Psoas muscle (tissue), 7 donors: ENCODE measurements at regions not wholly inside any gene's neighbourhood (a gene's known extent, or its start where the extent isn't known, plus 50 kb on each side); places are given as distances from the start of the nearest gene placed in this dataset.
A peak's percentile ranks its signal among the peaks of the same experiment; 100 is the strongest.
"Not testable (repeated sequence)": the region's sequence is repeated elsewhere in the genome, so short reads cannot be mapped to it uniquely, and the experiment has no call there.

Experiments
- ATAC-seq, 4 donors: fragments of 200-7000 bp; cut with Tn5 transposase; one replicate each; pipeline ENCODE4 v1.9.1; 2020; ENCODE audit warnings: moderate library complexity in 3 of 4, mild to moderate bottlenecking in 2 of 4
- DNase-seq, 2 donors: peaks; one replicate each; pipeline ENCODE4 v3.0.0-alpha.2; 2020
- H3K27ac ChIP-seq: fragments of 200-600 bp; one replicate; pipeline ENCODE4 v1.8.0; 2022
- H3K27me3 ChIP-seq, 3 donors: fragments of 200-600 bp in 1 of 3; one replicate each; pipeline versions ENCODE4 v1.6.1 to v1.8.0; 2013 to 2022; ENCODE audit warnings: low read length in 2 of 3, mild to moderate bottlenecking in 2 of 3, moderate library complexity in 1 of 3; ENCODE audit not compliant: insufficient read depth in 3 of 3
- H3K36me3 ChIP-seq, 2 donors: fragments of 200-600 bp in 1 of 2; one replicate each; pipeline versions ENCODE4 v1.6.1 to v1.8.0; 2013 to 2022; ENCODE audit warnings: low read depth in 1 of 2, mild to moderate bottlenecking in 1 of 2, moderate library complexity in 1 of 2; ENCODE audit not compliant: insufficient read depth in 1 of 2
- H3K4me1 ChIP-seq: fragments of 200-600 bp; one replicate; pipeline ENCODE4 v1.8.0; 2022
- H3K4me3 ChIP-seq: fragments of 200-600 bp; one replicate; pipeline ENCODE4 v1.8.0; 2022; ENCODE audit warnings: mild to moderate bottlenecking
- H3K9me3 ChIP-seq: fragments of 200-600 bp; one replicate; pipeline ENCODE4 v1.8.0; 2022
- WGBS, 3 donors: extraction: QIAGEN DNeasy Blood & Tissue Kit; methylation state at CpG; one replicate each; pipeline versions ENCODE4 v1.1.6 to v1.1.7; 2013; 5-methylcytosine and 5-hydroxymethylcytosine counted together
- intact Hi-C, 2 donors: fragments of 100-400 bp; cut with DNase I; formaldehyde crosslinking; loops; one replicate each; pipeline versions ENCODE4 v1.11.0 to v1.14.2; 2022
- TF ChIP-seq, protein P1 (sequence below): fragments of 200-600 bp; IDR thresholded peaks from one replicate; pipeline ENCODE4 v1.8.0; 2022; ENCODE audit warnings: antibody characterized with exemption
- donor health status: healthy with polysubstance abuse.
- donor health status: DM: no; HTN: no; CAD: no; lungs with moderate emphysema.
- donor health status: Bipolar disorder and iron deficiency.
- donor health status: healthy.
- donor health status: DM: yes; HTN: yes; CAD: no.
- donor health status: DM: no; HTN: no; CAD: no.
- donor health status: DM: yes; HTN: yes; CAD: no.

GRCh38 chr22:23434198-23434830 lies 145.8 kb downstream of the IGLL1 start:
- not testable (repeated sequence) for H3K4me1 ChIP-seq

GRCh38 chr22:23433127-23434005 lies 146.7 kb downstream of the IGLL1 start:
- H3K36me3 ChIP-seq, intact Hi-C loops, H3K27ac ChIP-seq, DNase-seq, H3K4me1 ChIP-seq, H3K4me3 ChIP-seq: not testable (repeated sequence)
- ATAC-seq: peak in 3 of 4 donors; percentile 44 to 60 (median 50)
- peaks cover 13% of the 10 kb centered on the region for H3K9me3 ChIP-seq
- H3K27me3 ChIP-seq: peaks cover 0 to 23% (median 2%) of the 10 kb centered on the region in 3 donors
- 15 to 24% (median 17%) methylated on average over 23 to 34 of the region's 35 CpGs for WGBS, 3 donors

More at GRCh38 chr22:23434198-23434830, 145.8 kb downstream of the IGLL1 start:
- DNase-seq, H3K27ac ChIP-seq, ATAC-seq, intact Hi-C loops, H3K36me3 ChIP-seq, H3K4me3 ChIP-seq: not testable (repeated sequence)
- 87 to 93% (median 89%) methylated on average over 23 to 29 of the region's 29 CpGs for WGBS, 3 donors
- H3K9me3 ChIP-seq: peaks cover 11% of the 10 kb centered on the region
- H3K27me3 ChIP-seq: peaks cover 0 to 23% (median 2%) of the 10 kb centered on the region in 3 donors

DNA sequence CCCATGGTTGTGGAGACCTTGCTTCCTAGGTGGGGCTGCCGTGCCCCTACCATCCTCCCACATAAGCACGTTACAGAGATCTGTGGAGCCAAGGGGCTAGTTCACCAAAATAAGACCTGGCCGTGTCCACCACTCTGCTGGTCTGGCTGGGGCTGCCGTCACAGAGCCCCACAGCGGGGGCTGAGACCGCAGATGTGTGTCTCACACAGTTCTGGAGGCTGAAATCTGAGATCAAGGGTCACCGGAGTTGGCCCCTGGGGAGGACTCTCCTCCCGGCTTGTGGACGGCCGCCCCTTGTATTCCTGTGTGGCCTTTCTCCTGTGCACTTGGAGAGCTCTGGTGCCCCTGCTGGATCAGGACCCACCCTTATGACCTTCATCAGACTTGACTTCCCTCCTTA lies 147.4 kb downstream of the IGLL1 start:
- Histone ChIP-seq H3K27me3 (peaks cover 0 to 23% (median 4%) of the 10 kb centered on the region in 3 donors), H3K9me3 (peaks cover 15% of the 10 kb centered on the region)
- ATAC-seq: peak in 1 of 4 donors; percentile 14
- H3K4me1 ChIP-seq, H3K4me3 ChIP-seq, H3K27ac ChIP-seq, H3K36me3 ChIP-seq, intact Hi-C loops, DNase-seq: not testable (repeated sequence)
- 30 to 42% (median 39%) methylated on average over 10 of the region's 10 CpGs for WGBS, 3 donors

DNA sequence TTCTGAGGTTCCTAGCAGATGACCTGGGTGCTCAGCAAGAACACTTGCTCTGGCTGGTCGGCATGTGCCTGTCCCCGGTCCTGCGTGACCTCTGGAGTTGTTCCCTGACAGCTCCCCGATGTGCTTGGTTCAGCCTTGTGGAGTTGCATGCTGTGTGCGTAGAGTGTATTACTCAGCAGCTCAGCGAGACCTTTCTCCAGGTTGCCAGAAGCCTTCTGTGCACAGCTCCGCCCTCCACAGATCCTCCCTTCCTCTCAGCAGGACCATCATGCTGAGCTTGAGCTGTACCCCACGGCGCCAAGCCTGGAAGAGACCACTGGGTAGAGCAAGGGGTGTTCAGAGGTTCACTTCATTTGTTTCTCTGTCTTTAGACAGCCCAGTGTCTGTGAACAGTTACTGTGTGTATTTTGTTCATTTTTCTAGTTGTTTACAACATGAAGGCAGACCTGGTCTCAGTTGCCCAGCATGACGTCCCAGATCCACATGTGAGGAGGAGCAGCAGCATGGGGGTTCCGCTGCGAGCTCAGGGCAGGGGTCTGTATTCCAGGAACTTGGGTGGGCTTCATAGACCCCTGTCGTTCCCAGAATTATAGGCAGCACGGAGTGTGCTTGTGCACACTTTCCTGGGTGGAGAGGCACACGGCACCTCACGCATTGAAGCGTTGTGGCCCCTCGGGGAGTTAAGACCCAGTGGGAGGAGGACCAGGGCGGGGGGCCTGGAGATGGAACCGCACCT lies 148.6 kb downstream of the IGLL1 start:
- peak in 1 of 2 donors; percentile 68 for DNase-seq
- Histone ChIP-seq H3K9me3 (peaks cover 15% of the 10 kb centered on the region), H3K4me3 (no peak overlapping the region), H3K27ac (no peak overlapping the region), H3K27me3 (peaks cover 0 to 23% (median 4%) of the 10 kb centered on the region in 3 donors), H3K4me1 (no peaks in the 10 kb centered on the region), H3K36me3 (no peaks in the 10 kb centered on the region)
- WGBS, 3 donors: 66 to 79% (median 72%) methylated on average over 20 of the region's 20 CpGs
- intact Hi-C loops: no loop called here
- ATAC-seq: peak in 3 of 4 donors; percentile 73 to 96 (median 93)
- TF ChIP-seq, protein P1, sequence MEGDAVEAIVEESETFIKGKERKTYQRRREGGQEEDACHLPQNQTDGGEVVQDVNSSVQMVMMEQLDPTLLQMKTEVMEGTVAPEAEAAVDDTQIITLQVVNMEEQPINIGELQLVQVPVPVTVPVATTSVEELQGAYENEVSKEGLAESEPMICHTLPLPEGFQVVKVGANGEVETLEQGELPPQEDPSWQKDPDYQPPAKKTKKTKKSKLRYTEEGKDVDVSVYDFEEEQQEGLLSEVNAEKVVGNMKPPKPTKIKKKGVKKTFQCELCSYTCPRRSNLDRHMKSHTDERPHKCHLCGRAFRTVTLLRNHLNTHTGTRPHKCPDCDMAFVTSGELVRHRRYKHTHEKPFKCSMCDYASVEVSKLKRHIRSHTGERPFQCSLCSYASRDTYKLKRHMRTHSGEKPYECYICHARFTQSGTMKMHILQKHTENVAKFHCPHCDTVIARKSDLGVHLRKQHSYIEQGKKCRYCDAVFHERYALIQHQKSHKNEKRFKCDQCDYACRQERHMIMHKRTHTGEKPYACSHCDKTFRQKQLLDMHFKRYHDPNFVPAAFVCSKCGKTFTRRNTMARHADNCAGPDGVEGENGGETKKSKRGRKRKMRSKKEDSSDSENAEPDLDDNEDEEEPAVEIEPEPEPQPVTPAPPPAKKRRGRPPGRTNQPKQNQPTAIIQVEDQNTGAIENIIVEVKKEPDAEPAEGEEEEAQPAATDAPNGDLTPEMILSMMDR: no peak

DNA sequence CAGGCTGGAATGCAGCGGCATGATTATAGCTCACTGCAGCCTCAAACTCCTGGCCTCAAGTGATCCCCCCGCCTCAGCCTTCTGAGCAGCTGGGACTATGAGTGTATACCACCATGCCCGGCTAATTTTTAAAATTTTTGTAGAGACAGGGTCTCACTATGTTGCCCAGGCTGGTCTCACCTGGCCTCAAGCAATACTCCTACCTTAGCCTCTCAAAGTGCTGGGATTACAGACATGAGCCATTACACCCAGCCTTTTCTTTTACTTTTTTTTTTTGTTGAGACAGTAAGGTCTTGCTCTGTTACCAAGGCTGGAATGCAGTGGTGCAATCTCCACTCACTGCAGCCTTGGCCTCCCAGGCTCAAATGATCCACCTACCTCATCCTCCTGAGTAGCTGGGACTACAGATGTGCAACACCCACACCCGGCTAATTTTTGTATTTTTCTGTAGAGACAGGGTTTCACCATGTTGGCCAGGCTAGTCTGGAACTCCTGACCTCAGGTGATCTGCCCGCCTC lies 155.5 kb downstream of the IGLL1 start:
- DNase-seq, intact Hi-C loops, H3K4me3 ChIP-seq, H3K4me1 ChIP-seq, H3K36me3 ChIP-seq, H3K9me3 ChIP-seq, H3K27ac ChIP-seq, ATAC-seq, H3K27me3 ChIP-seq: not testable (repeated sequence)
- WGBS, 3 donors: 72 to 84% (median 82%) methylated on average over 5 of the region's 5 CpGs

DNA sequence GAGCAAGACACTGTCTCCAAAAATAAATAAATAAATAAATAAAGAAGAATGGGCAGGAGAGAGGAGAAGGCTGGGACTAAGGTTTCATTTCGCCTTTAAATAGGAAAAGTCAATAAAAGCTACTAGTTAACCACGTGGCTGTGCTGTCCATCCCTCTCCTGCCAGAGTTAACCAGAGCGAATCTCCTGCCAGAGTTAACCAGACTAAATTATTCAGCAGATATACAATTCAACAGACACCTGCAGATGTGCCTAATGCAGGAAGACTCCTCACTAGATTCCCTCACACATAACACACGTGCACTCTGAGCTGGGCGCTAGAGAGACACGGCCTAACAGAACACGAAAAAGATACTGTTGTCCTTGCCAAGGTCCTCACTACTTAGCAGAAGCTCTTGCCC lies 156.1 kb downstream of the IGLL1 start:
- Histone ChIP-seq H3K4me3 (no peak overlapping the region), H3K27me3 (peaks cover 0 to 3% (median 3%) of the 10 kb centered on the region in 3 donors), H3K9me3 (peaks cover 4% of the 10 kb centered on the region), H3K36me3 (no peaks in the 10 kb centered on the region), H3K4me1 (no peaks in the 10 kb centered on the region), H3K27ac (no peak overlapping the region)
- intact Hi-C loops: no loop called here
- ATAC-seq (no peak), DNase-seq (no peak)
- TF ChIP-seq, protein P1: no peak
- 60 to 71% (median 70%) methylated on average over 7 of the region's 7 CpGs for WGBS, 3 donors

DNA sequence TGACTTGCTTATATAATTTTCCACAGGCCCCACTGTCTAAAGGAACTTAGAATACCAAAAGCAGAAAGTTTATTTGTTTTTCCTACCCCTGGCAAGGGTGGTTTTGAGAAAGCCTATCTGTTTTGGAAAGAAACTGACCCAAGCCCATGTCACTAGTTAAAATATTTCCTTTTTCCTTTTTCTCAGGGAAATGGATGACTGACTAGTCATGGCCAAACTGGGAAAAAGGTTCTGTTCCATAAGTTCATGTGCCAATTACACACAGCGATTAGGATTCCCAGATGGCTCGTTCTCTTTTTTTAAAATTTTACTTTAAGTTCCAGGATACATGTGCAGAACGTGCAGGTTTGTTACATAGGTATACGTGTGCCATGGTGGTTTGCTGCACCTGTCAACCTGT lies 157.8 kb downstream of the IGLL1 start:
- not testable (repeated sequence) for ATAC-seq, H3K9me3 ChIP-seq
- WGBS, 3 donors: 79 to 91% (median 84%) methylated on average over 4 of the region's 4 CpGs

GRCh38 chr22:23421300-23421699 lies 158.8 kb downstream of the IGLL1 start:
- H3K27ac ChIP-seq, H3K36me3 ChIP-seq, H3K4me3 ChIP-seq, intact Hi-C loops, H3K9me3 ChIP-seq, DNase-seq, H3K4me1 ChIP-seq, H3K27me3 ChIP-seq, ATAC-seq: not testable (repeated sequence)
- 69 to 82% (median 78%) methylated on average over 6 of the region's 6 CpGs for WGBS, 3 donors

More for the DNA sequence above, 157.8 kb downstream of the IGLL1 start:
- H3K4me3 ChIP-seq, H3K27ac ChIP-seq, DNase-seq, H3K36me3 ChIP-seq, H3K27me3 ChIP-seq, H3K4me1 ChIP-seq, intact Hi-C loops: not testable (repeated sequence)
